Ishikawa (cell line): ENCODE measurements at regions not wholly inside any gene's neighbourhood (a gene's known extent, or its start where the extent isn't known, plus 50 kb on each side); places are given as distances from the start of the nearest gene placed in this dataset.

ENCODE experiments used
- CEBPB ChIP-seq: IDR thresholded peaks from 2 replicates; pipeline ENCODE4 v1.6.1; 2012
- CREB1 ChIP-seq: IDR thresholded peaks from 2 replicates; pipeline ENCODE4 v1.6.1; 2012; ENCODE audit warnings: low read depth
- EGR1 ChIP-seq: IDR thresholded peaks from 2 replicates; pipeline ENCODE4 v1.6.1; 2012
- EP300 ChIP-seq: IDR thresholded peaks from 2 replicates; pipeline ENCODE4 v1.6.1; 2012; ENCODE audit warnings: borderline replicate concordance
- FOXM1 ChIP-seq: IDR thresholded peaks from 2 replicates; pipeline ENCODE4 v1.6.1; 2012; ENCODE audit warnings: low read depth, borderline replicate concordance
- MAX ChIP-seq: IDR thresholded peaks from 2 replicates; pipeline ENCODE4 v1.6.1; 2012
- NFIC ChIP-seq: IDR thresholded peaks from 2 replicates; pipeline ENCODE4 v1.6.1; 2012
- RAD21 ChIP-seq: IDR thresholded peaks from 2 replicates; pipeline ENCODE4 v1.6.1; 2012; ENCODE audit warnings: low read depth
- TAF1 ChIP-seq: IDR thresholded peaks from 2 replicates; pipeline ENCODE4 v1.6.1; 2012; ENCODE audit warnings: low read depth, mild to moderate bottlenecking
- TCF12 ChIP-seq: IDR thresholded peaks from 2 replicates; pipeline ENCODE4 v1.6.1; 2012; ENCODE audit warnings: low read depth
- TEAD4 ChIP-seq: IDR thresholded peaks from 2 replicates; pipeline ENCODE4 v1.6.1; 2012
- YY1 ChIP-seq: IDR thresholded peaks from 2 replicates; pipeline ENCODE4 v1.6.1; 2012; ENCODE audit warnings: low read depth
- ZBTB7A ChIP-seq: IDR thresholded peaks from 2 replicates; pipeline ENCODE4 v1.6.1; 2012; ENCODE audit warnings: low read depth
- TF ChIP-seq, protein P1 (sequence below): IDR thresholded peaks from 2 replicates; pipeline ENCODE4 v1.6.1; 2012
- TF ChIP-seq, protein P2 (sequence below): IDR thresholded peaks from 2 replicates; pipeline ENCODE4 v1.6.1; 2012; ENCODE audit warnings: low read depth, mild to moderate bottlenecking

GRCh38 chr19:31014668-31015067, 334.6 kb downstream of the TSHZ3 start:
- no peak for TF ChIP-seq FOXM1
- TF ChIP-seq MAX, result no peak
- no peak for TF ChIP-seq YY1
- TF ChIP-seq TEAD4, result no peak
- TF ChIP-seq CEBPB, result no peak
- no peak for TF ChIP-seq NFIC
- TF ChIP-seq ZBTB7A, result no peak
- TF ChIP-seq, protein P1, sequence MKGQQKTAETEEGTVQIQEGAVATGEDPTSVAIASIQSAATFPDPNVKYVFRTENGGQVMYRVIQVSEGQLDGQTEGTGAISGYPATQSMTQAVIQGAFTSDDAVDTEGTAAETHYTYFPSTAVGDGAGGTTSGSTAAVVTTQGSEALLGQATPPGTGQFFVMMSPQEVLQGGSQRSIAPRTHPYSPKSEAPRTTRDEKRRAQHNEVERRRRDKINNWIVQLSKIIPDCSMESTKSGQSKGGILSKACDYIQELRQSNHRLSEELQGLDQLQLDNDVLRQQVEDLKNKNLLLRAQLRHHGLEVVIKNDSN, result no peak
- no peak for TF ChIP-seq TCF12
- TF ChIP-seq CREB1, result no peak
- no peak for TF ChIP-seq EGR1
- TF ChIP-seq, protein P2, sequence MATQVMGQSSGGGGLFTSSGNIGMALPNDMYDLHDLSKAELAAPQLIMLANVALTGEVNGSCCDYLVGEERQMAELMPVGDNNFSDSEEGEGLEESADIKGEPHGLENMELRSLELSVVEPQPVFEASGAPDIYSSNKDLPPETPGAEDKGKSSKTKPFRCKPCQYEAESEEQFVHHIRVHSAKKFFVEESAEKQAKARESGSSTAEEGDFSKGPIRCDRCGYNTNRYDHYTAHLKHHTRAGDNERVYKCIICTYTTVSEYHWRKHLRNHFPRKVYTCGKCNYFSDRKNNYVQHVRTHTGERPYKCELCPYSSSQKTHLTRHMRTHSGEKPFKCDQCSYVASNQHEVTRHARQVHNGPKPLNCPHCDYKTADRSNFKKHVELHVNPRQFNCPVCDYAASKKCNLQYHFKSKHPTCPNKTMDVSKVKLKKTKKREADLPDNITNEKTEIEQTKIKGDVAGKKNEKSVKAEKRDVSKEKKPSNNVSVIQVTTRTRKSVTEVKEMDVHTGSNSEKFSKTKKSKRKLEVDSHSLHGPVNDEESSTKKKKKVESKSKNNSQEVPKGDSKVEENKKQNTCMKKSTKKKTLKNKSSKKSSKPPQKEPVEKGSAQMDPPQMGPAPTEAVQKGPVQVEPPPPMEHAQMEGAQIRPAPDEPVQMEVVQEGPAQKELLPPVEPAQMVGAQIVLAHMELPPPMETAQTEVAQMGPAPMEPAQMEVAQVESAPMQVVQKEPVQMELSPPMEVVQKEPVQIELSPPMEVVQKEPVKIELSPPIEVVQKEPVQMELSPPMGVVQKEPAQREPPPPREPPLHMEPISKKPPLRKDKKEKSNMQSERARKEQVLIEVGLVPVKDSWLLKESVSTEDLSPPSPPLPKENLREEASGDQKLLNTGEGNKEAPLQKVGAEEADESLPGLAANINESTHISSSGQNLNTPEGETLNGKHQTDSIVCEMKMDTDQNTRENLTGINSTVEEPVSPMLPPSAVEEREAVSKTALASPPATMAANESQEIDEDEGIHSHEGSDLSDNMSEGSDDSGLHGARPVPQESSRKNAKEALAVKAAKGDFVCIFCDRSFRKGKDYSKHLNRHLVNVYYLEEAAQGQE, result no peak

GRCh38 chr19:31013384-31014020, 335.7 kb downstream of the TSHZ3 start:
- TF ChIP-seq ZBTB7A, result no peak
- TF ChIP-seq MAX, result no peak
- no peak for TF ChIP-seq TEAD4
- TF ChIP-seq TAF1, result no peak
- TF ChIP-seq FOXM1, result no peak
- no peak for TF ChIP-seq EP300

DNA sequence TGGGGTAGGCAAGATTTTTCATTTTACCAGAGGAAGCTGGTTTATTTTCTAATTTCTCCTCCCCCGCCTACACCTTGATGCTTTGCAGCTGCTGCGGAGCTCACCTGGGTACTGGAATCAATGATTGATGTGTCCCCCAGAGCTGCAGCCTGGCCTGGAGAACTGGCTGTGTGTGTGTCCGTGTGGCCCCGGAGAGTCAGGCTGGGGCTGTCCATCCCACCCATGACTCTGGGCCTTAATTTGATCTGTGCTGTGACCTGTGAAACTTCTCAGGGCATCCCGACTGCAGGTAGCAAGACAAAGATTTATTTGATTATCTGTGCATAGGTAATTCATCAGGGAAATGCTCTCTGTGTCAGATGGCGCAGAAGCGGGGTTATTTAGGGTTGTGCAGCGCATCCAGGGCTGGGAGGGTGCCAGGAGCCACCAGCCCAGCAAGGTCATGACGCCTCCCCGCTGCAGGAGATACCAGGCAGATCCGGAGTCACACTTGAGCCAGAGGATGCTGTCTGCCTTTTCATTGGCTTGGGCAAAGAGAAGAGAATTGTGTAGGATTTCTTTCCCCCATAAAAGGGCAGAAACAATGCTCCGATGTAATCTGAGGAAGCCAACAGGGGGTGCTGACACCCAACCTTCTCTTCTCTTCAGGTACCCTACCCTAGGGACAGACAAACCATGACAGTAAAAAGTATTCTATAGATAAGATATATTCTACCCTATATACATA, 346.6 kb downstream of the TSHZ3 start:
- TF ChIP-seq CREB1 (no peak), MAX (no peak), ZBTB7A (no peak), FOXM1 (no peak), YY1 (no peak)
- TF ChIP-seq, protein P1, result no peak
- TF ChIP-seq, protein P2, result no peak

- TF ChIP-seq CEBPB (no peak), CREB1 (no peak), RAD21 (no peak), MAX (no peak), TAF1 (no peak), TEAD4 (no peak)
- TF ChIP-seq, protein P2, result no peak
Observed at GRCh38 chr19:31001991-31002390, 347.2 kb downstream of the TSHZ3 start.
